Caco-2 (cell line): ENCODE measurements at regions not wholly inside any gene's neighbourhood (a gene's known extent, or its start where the extent isn't known, plus 50 kb on each side); places are given as distances from the start of the nearest gene placed in this dataset.

Experiments
- BruUV-seq: library from RNA; stranded (reverse); fragments of 400-500 nt; replicated peaks from 2 replicates; lab custom pipeline; 2021; lab: Mats Ljungman, UMichigan
- CTCF ChIA-PET: fragments of 300-600 bp; sonication (Branson Sonifier 250); formaldehyde crosslinking; loops from one replicate; lab custom pipeline; 2022; ENCODE audit warnings: antibody characterized with exemption; lab: Charles Lee
- POLR2A ChIA-PET: fragments of 300-600 bp; sonication (Branson Sonifier 250); formaldehyde crosslinking; loops from one replicate; lab custom pipeline; 2022; ENCODE audit warnings: antibody characterized with exemption; lab: Charles Lee
- DNase-seq, 2 experiments: peaks; one replicate each; pipeline versions ENCODE4 v3.0.0 to v3.0.0-alpha.2; 2020 to 2022
- H3K27me3 ChIP-seq: replicated peaks from 2 replicates; pipeline ENCODE4 v1.6.0; 2011; ENCODE audit warnings: low read length; ENCODE audit not compliant: control insufficient read depth, insufficient read depth
- H3K36me3 ChIP-seq: 2 replicates; pipeline ENCODE4 v1.5.1; 2011; ENCODE audit warnings: low read length; ENCODE audit not compliant: control insufficient read depth, insufficient read depth
- H3K4me1 ChIP-seq: fragments of 250-450 bp; sonication (Bioruptor Pico); 2 replicates; pipeline ENCODE4 v1.5.1; 2020; ENCODE audit warnings: mild to moderate bottlenecking
- H3K4me3 ChIP-seq: 2 replicates; pipeline ENCODE4 v1.5.1; 2011; ENCODE audit warnings: low read depth, mild to moderate bottlenecking, control low read depth, low read length
- H3K9me3 ChIP-seq: fragments of 250-450 bp; sonication (Bioruptor Pico); 2 replicates; pipeline ENCODE4 v1.5.1; 2020; ENCODE audit warnings: mild to moderate bottlenecking, moderate library complexity
- H3K27ac Mint-ChIP-seq: one replicate; pipeline ENCODE4 v1.8.0; 2022; ENCODE audit warnings: mixed read lengths; ENCODE audit not compliant: unreplicated experiment
- H3K27me3 Mint-ChIP-seq: one replicate; pipeline ENCODE4 v1.8.0; 2022; ENCODE audit warnings: mixed read lengths; ENCODE audit not compliant: insufficient read depth, unreplicated experiment
- H3K36me3 Mint-ChIP-seq: one replicate; pipeline ENCODE4 v1.8.0; 2022; ENCODE audit warnings: mild to moderate bottlenecking, mixed read lengths; ENCODE audit not compliant: insufficient read depth, unreplicated experiment
- H3K4me1 Mint-ChIP-seq: one replicate; pipeline ENCODE4 v1.8.0; 2022; ENCODE audit warnings: low read depth, mixed read lengths; ENCODE audit not compliant: unreplicated experiment
- H3K4me3 Mint-ChIP-seq: one replicate; pipeline ENCODE4 v1.8.0; 2022; ENCODE audit warnings: mild to moderate bottlenecking, moderate library complexity, mixed read lengths; ENCODE audit not compliant: unreplicated experiment
- H3K9me3 Mint-ChIP-seq: one replicate; pipeline ENCODE4 v1.8.0; 2022; ENCODE audit warnings: mixed read lengths; ENCODE audit not compliant: unreplicated experiment
- CTCF ChIP-seq, 2 experiments: fragments of 200-600 bp in 1 of 2; IDR thresholded peaks; 1 replicate in 1 of 2; 2 replicates in 1 of 2; pipeline versions ENCODE4 v1.5.1 to v1.8.0; 2011 to 2022; ENCODE audit warnings: antibody characterized with exemption in 1 of 2, control low read depth in 1 of 2, inconsistent platforms in 1 of 2, low read depth in 1 of 2, low read length in 1 of 2, mild to moderate bottlenecking in 1 of 2, moderate library complexity in 1 of 2; ENCODE audit not compliant: insufficient read depth in 1 of 2, severe bottlenecking in 1 of 2, unreplicated experiment in 1 of 2
- intact Hi-C: fragments of 100-400 bp; cut with micrococcal nuclease; formaldehyde crosslinking; loops from one replicate; pipeline ENCODE4 v1.10.0; 2022; ENCODE audit not compliant: unreplicated experiment

GRCh38 chr2:60163691-60164090, 389.8 kb downstream of the BCL11A start:
- Histone ChIP-seq H3K9me3 (no peaks in the 10 kb centered on the region), H3K4me1 (no peaks in the 10 kb centered on the region), H3K36me3 (no peaks in the 10 kb centered on the region), H3K27me3 (no peaks in the 10 kb centered on the region), H3K4me3 (no peak overlapping the region)
- Mint-ChIP-seq H3K27me3 (peaks cover 3% of the 10 kb centered on the region), H3K27ac (no peak overlapping the region), H3K9me3 (no peaks in the 10 kb centered on the region), H3K36me3 (no peaks in the 10 kb centered on the region), H3K4me1 (no peaks in the 10 kb centered on the region), H3K4me3 (no peak overlapping the region)
- ChIA-PET CTCF (no interaction called here), POLR2A (no interaction called here)
- DNase-seq, result no peak
- intact Hi-C loops, result loop anchor here (10.0 kb wide), 1 partner anchor 391 kb away; the partner anchor contains the start of gene BCL11A
- no peak for TF ChIP-seq CTCF (IDR thresholded peaks at IDR 0.05; ENCODE audit: insufficient read depth in 1 of 2, low read depth in 1 of 2, low read length in 1 of 2, severe bottlenecking in 1 of 2, unreplicated experiment in 1 of 2)
- no TSS peak for BruUV-seq

- DNase-seq, result no peak
- TF ChIP-seq CTCF (IDR thresholded peaks at IDR 0.05; ENCODE audit: insufficient read depth in 1 of 2, low read depth in 1 of 2, low read length in 1 of 2, severe bottlenecking in 1 of 2, unreplicated experiment in 1 of 2), result no peak
- Histone ChIP-seq H3K36me3 (no peaks in the 10 kb centered on the region), H3K9me3 (no peaks in the 10 kb centered on the region), H3K4me1 (no peaks in the 10 kb centered on the region), H3K27me3 (no peaks in the 10 kb centered on the region), H3K4me3 (no peak overlapping the region)
- ChIA-PET CTCF (no interaction called here), POLR2A (no interaction called here)
- no peaks in the 10 kb centered on the region for H3K36me3 Mint-ChIP-seq
- intact Hi-C loops, result no loop called here
- no peak overlapping the region for H3K27ac Mint-ChIP-seq
- peaks cover 3% of the 10 kb centered on the region for H3K27me3 Mint-ChIP-seq
- H3K9me3 Mint-ChIP-seq, result no peaks in the 10 kb centered on the region
- no TSS peak for BruUV-seq
- H3K4me1 Mint-ChIP-seq, result no peaks in the 10 kb centered on the region
- H3K4me3 Mint-ChIP-seq, result no peak overlapping the region
Measured at GRCh38 chr2:60159519-60159918, 393.9 kb downstream of the BCL11A start.

- Histone ChIP-seq H3K36me3 (no peaks in the 10 kb centered on the region), H3K27me3 (no peaks in the 10 kb centered on the region), H3K4me1 (no peaks in the 10 kb centered on the region), H3K4me3 (no peak overlapping the region), H3K9me3 (no peaks in the 10 kb centered on the region)
- ChIA-PET POLR2A (no interaction called here), CTCF (no interaction called here)
- no peak overlapping the region for H3K4me3 Mint-ChIP-seq
- no peak for DNase-seq
- H3K9me3 Mint-ChIP-seq, result no peaks in the 10 kb centered on the region
- H3K4me1 Mint-ChIP-seq, result no peaks in the 10 kb centered on the region
- no peak overlapping the region for H3K27ac Mint-ChIP-seq
- no TSS peak for BruUV-seq
- TF ChIP-seq CTCF (IDR thresholded peaks at IDR 0.05; ENCODE audit: insufficient read depth in 1 of 2, low read depth in 1 of 2, low read length in 1 of 2, severe bottlenecking in 1 of 2, unreplicated experiment in 1 of 2), result no peak
- intact Hi-C loops, result no loop called here
- H3K27me3 Mint-ChIP-seq, result peaks cover 3% of the 10 kb centered on the region
- H3K36me3 Mint-ChIP-seq, result no peaks in the 10 kb centered on the region
Measured at GRCh38 chr2:60158262-60158661, 395.2 kb downstream of the BCL11A start.
